NCI-H2171 treated with DMSO at 0.1 percent for 48 hours (cell line): ENCODE measurements at regions not wholly inside any gene's neighbourhood (a gene's known extent, or its start where the extent isn't known, plus 50 kb on each side); places are given as distances from the start of the nearest gene placed in this dataset.

ENCODE experiments used
- DNase-seq: peaks from one replicate; lab custom pipeline; 2025; lab: John Stamatoyannopoulos, UW

DNA sequence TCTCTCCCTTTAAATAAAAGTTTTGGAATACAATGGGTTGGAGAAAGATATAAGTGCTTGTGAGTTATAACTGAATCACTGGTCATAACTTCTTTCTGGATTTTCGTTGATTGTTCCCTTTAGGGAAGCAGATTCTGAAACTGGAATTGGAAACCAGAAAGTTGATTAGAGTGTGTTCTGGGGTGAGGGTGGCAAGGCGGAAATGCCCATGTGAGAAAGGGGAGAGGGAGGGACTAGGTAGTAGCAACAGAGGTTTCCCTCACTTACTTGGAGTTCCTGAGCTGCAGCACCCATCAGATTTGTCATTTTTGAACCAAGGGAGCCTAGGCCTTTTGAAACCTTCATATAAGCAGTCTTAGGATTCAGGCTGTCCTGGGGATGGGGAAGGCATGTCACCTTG, 453.4 kb downstream of the KCNJ3 start:
- DNase-seq = no peak

- DNase-seq = no peak
Observed at GRCh38 chr2:155151472-155151871, 453.0 kb downstream of the KCNJ3 start.

GRCh38 chr2:155145758-155146229, 447.3 kb downstream of the KCNJ3 start:
- DNase-seq = peak; percentile 97

- no peak for DNase-seq
Observed at GRCh38 chr2:155141418-155141817, 442.9 kb downstream of the KCNJ3 start.

DNA sequence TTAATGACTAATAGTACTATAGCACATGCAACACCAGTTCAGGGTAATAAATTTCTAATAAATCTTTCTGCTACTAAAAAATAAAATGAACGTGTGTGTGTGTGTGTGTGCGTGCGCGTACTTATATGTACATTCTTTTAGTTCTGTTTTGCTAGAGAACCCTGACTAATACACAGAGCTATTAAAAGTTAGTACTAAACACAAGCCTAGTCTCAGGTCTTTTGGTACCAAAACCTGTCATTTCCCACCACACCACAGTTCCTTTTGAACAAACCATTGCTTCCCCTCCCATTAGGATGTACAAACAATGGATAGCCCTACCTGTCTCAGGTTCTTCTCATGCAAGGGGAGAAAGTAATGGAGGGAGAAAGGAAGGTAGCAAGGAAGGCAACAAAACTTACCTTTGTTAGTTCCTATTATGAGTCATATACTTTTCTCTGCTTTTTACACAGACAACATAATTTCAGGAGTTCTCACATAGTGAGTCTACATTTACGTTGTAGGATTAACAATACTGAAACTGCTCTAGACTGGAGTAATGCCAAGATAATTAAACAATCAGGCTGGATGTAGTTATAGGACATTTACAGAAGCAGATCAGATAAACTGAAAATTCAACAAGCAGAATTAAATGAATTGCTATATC, 427.2 kb downstream of the KCNJ3 start:
- no peak for DNase-seq

- no peak for DNase-seq
Observed at GRCh38 chr2:155115846-155116245, 417.4 kb downstream of the KCNJ3 start.

DNA sequence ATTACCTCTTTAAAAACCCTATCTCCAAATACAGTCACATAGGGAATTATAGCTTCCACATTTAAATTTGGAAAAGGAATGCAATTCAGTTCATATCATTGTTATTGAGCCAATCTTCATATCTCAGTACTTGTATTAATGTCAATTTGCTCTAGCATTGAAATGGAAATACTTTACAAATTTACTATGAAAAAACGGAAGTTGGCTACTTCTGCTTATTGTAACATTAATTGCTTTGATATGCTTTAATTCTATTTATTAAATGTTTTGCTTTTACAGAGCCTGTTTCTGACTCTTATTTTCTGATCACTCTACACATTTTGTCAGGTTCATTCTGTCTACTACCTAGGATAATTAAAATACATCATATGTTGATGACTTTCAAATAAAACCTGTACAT, 412.6 kb downstream of the KCNJ3 start:
- no peak for DNase-seq

- no peak for DNase-seq
Observed at GRCh38 chr2:155109527-155109926, 411.0 kb downstream of the KCNJ3 start.

DNA sequence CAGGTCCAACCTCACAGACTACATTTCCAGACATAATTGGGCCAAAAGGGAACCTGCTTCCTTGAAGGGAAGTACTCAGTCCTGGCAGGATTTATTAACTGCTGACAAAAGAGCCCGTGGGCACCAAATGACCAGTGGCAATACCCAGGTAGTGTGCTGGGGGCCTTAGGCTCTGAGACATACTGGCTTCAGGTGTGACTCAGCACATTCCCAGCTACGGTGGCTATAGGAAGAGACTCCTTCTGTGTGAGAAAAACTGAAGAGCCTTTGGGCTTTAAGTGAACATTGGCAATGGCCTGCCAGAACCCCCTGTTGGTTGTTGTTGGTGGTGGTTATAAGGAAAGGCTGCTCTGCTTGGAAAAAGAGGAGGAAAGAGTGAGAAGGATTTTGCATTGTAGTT, 401.8 kb downstream of the KCNJ3 start:
- DNase-seq = no peak

GRCh38 chr2:155099784-155100183, 401.3 kb downstream of the KCNJ3 start:
- DNase-seq = no peak

GRCh38 chr2:155095613-155096012, 397.1 kb downstream of the KCNJ3 start:
- no peak for DNase-seq

- DNase-seq = no peak
Observed at GRCh38 chr2:155080373-155080772, 381.9 kb downstream of the KCNJ3 start.

GRCh38 chr2:155070489-155070888, 372.0 kb downstream of the KCNJ3 start:
- DNase-seq = peak; percentile 98

DNA sequence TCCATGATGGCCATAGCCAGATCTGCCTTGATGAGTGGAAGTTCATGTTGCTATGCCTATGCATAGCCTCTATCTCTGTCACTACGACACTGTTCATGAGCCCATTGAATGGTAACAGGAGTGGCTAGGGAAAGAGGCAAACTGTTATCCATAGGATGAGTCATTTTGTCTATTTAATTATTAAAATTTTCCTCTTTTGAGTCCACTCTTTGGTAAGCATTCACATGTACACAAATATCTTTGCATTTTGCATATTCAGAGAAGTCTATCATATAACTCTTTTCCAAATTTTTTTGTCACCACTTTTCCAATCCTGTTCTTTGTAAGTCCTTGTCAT, 364.4 kb downstream of the KCNJ3 start:
- no peak for DNase-seq

DNA sequence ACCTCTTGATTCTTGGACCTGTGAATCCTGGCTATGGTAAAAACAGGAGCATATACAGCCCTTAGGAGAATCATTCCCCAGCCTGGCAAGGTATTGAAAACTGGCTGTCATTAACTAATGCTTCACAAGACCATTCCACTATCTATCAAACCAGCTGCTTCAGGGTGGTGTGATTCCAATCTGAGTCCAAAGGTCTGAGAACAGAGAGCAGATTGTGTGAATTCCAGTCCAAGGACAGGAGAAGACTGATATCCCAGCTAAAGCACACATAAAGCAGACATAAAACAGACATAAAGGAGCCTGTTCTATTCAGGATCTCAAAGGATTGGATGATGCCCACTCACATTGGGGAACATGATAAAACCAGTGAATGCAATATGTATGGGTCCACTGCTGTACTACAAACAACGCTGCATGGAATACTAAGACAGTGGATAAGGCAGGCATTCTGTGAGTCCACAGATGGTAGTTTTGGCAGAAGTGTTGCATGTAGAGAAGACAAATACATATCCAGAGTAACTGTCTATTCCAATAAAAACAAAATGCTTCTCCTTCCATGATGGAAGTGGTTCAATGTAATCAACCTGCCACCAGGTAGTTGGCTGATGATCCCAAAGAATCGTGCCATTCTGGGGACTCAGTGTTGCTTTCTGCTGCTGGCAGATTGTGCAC, 363.9 kb downstream of the KCNJ3 start:
- peak; percentile 8 for DNase-seq

DNA sequence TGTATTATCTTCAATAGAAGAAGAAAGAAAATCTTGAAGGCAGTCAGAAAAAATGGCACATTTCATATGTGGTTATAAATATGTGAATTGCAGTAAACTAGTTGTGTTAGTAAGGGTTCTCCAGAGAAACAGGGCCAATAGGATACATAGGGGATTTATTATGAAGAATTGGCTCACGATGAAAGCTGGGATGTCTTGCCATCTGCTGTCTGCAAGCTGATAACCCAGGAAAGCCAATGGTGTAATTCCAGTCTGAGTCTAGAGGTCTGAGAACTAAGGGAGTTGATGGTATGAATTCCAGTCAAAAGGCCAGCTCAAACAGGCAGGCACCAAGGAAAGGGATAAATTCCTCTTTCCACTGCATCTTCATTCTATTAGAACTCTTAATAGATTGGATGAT, 362.4 kb downstream of the KCNJ3 start:
- DNase-seq = peak; percentile 93

DNA sequence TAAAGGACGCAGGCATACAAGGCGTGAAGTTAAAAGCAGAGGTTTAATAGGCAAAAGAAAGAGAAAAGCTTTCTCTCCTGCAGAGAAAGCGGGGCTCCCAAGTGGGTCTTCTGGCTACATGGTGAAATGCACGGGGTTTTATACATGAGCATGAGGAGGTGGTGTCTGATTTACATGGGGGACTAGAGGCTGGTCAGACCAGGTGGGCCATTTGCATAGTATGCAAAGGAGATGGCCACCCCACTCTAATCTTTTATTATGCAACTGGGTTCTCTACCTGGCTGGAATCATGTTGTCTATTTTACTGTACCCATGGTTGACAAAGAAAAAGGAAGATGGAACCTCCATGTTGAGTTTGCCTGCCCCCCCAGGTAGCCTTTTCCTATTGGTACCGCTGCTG, 356.2 kb downstream of the KCNJ3 start:
- no peak for DNase-seq

GRCh38 chr2:155043097-155043496, 344.6 kb downstream of the KCNJ3 start:
- no peak for DNase-seq

DNA sequence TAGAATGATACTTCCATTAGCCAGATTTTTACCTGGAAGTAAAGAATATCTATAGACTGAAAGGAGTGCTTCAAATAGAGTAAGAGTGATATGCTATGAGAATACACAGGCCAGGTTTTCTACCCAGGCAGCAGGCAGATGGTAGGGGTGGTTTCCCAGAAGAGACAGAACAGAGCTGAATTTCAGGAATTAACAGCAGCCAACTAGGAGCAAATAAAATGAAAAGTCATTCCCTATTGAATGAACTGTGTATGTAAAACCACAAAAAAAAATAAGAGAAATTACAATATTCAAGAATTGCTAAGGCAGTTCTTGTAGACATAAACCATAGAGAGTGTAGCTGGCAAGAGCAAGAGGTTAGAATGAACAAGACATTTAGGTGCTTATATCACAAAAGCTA, 336.8 kb downstream of the KCNJ3 start:
- peak; percentile 69 for DNase-seq

GRCh38 chr2:155033652-155034051, 335.2 kb downstream of the KCNJ3 start:
- no peak for DNase-seq

DNA sequence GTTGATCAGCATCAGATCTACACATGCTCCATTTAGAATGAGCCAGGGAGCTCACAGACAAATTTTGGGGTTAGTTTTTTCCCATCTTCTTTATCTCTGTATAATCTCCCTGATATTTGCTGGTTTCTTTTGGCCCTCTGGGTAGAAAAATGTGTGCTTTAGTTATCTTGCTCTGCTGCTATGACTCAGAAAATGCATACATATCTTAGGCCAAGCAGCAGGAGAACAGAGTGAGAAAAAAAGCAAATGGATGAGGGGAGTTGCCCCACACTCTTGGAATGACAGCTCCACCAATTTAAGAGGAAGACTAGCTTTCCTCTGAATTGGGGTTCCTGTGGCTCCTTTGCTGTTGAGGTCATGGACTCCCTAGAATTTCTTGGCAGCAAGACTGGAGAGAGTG, 331.8 kb downstream of the KCNJ3 start:
- no peak for DNase-seq

DNA sequence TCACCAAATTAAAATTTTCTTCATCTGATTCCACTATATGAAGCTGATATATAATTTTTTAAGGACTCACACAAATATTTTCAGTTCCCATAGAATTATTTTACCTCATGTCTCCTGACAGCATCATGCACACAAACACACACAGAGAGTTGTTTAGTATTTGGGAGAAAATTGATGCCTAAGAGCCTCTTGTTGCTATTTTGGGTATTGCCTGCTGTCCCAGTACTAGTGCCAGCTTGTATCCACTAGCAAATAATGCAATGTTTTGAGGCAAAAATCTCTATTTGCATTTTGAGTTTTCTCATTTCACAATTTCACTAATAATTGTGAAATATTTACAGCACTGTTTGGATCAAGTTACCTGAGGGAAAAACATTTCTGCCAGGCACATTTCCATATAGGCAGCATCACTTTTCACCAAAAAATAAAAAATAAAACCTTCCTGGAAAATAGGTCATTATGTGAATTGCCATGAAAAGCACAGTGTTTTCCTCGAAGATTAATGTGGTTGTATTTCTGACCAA, 328.2 kb downstream of the KCNJ3 start:
- DNase-seq = peak; percentile 59

DNA sequence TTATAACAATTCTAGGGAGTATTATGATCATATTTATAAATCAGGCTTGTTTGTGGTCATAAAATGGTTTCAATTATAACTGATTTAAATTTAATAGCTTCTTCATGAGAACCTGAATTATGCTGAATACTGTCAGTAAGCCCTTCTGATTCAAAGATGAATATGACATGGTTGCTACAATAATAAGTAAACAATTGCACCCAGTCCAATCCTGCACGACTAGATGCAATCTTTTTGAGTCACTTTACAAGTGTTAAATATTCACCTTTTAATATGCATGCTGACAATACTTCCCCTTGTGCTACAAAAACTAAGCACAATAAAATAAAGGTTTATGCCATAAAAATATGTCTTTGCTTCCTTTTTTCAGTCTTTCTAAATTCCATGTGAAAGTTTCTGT, 325.2 kb downstream of the KCNJ3 start:
- no peak for DNase-seq

DNA sequence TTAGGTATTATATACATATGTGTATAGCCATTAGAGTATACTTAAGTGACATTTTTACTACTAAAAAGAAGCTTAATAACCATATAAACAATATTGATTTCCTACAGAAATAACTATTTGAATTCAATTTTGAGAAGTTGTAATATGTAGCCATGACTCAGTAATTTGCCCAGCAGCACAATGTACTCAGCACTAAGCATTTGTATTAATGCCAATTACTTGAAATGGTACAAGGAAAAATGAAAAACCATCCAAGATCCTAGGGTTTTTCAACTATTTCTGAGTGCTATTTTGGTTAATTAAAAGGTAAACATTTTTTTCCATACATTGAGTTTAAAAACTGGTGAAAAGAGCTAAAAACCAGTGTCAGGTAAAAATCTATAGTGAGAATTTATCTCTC, 324.0 kb downstream of the KCNJ3 start:
- DNase-seq = no peak
